Bronchial epithelial cell (primary cell): ENCODE measurements at regions not wholly inside any gene's neighbourhood (a gene's known extent, or its start where the extent isn't known, plus 50 kb on each side); places are given as distances from the start of the nearest gene placed in this dataset.

Experiments used
- DNase-seq: peaks from one replicate; pipeline ENCODE4 v3.0.0-alpha.2; 2010; ENCODE audit warnings: low read depth
- FAIRE-seq: peaks from 2 replicates; lab custom pipeline; 2011; peaks lifted over from hg19 to GRCh38; lab: Jason Lieb, UNC
- H3K27me3 ChIP-seq: 2 replicates; pipeline ENCODE4 v1.5.1; 2011; ENCODE audit warnings: low read length; ENCODE audit not compliant: control insufficient read depth, insufficient read depth
- H3K36me3 ChIP-seq: 2 replicates; pipeline ENCODE4 v1.5.1; 2011; ENCODE audit warnings: low read length; ENCODE audit not compliant: control insufficient read depth, insufficient read depth
- H3K4me3 ChIP-seq: 2 replicates; pipeline ENCODE4 v1.5.1; 2011; ENCODE audit warnings: mild to moderate bottlenecking, low read depth, low read length, control low read depth
- TF ChIP-seq, protein P1 (sequence below): IDR thresholded peaks from 2 replicates; pipeline ENCODE4 v1.5.1; 2011; ENCODE audit warnings: mild to moderate bottlenecking, moderate library complexity, low read length, control low read depth, inconsistent platforms; ENCODE audit not compliant: insufficient read depth, severe bottlenecking

DNA sequence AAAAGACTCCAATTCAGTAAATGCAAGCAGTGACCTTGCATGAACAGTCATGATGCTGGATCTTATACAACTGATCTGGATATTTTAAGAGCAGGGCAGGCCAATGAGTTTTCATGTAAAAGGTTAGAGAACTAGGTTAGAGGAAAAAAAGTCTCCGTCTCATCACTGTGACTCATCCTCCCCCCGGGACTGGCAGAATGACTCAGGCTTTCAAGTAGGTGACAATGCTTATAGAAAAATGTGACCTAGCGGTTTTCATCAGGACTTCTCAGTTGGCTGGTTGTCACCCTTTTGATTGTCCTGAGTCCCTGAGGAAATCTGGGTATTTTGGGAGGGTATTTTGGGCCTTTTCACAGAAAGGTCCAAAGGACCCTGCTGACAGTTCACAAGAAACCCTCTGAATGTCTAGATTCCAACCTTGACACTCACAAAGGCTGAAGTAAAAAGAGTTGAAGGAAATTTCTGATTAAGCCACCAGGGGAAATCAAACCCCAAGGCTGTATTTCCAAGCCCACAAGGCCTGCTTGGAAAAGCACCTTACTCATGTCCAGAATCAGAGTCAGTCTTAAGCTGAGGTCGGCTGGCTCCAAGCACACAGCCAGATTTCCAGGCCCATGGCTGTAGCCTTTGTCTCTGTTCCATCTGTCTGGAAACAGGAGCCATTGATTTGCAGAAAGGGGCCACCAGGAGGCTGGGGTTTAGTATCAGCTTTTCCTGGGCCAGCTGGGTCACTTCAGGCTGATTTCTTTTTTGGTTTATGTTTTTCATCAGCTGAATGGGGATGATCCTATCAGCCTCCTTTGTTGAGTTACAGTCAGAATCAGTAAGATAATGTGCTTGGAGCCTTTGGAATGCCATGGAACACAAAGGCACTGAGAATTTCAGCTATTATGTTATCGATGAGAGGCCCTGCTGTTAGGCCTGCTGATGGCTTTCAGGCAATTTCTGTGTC, 226.4 kb upstream of the HABP2 start:
- FAIRE-seq: no peak
- TF ChIP-seq, protein P1, sequence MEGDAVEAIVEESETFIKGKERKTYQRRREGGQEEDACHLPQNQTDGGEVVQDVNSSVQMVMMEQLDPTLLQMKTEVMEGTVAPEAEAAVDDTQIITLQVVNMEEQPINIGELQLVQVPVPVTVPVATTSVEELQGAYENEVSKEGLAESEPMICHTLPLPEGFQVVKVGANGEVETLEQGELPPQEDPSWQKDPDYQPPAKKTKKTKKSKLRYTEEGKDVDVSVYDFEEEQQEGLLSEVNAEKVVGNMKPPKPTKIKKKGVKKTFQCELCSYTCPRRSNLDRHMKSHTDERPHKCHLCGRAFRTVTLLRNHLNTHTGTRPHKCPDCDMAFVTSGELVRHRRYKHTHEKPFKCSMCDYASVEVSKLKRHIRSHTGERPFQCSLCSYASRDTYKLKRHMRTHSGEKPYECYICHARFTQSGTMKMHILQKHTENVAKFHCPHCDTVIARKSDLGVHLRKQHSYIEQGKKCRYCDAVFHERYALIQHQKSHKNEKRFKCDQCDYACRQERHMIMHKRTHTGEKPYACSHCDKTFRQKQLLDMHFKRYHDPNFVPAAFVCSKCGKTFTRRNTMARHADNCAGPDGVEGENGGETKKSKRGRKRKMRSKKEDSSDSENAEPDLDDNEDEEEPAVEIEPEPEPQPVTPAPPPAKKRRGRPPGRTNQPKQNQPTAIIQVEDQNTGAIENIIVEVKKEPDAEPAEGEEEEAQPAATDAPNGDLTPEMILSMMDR: no peak
- H3K4me3 ChIP-seq: no peak overlapping the region
- no peaks in the 10 kb centered on the region for H3K36me3 ChIP-seq
- peak; percentile 83 for DNase-seq
- no peaks in the 10 kb centered on the region for H3K27me3 ChIP-seq

DNA sequence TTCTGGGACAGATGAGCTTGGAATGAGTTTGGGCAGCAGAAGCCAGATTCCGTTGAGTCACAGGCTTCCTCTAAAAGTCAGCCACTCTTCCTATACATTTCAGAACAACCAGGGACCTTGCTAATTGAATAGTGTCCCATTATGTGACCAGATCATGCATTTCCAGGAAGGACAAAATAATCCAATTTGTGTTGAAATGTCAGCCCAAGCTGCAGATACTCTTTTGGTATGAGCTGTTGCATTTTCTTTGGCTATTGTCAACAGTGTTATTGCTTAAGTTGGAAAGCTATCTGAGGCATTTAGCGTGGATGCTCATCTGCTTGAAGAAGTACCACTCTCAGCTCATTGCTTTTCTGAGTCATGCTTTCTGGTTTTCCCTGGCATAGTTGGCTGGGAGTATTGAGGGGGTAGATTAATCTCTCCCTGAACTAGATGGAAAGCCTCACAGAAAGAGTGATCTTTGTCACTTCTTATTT, 223.7 kb upstream of the HABP2 start:
- peak; percentile 4 for DNase-seq
- H3K36me3 ChIP-seq: no peaks in the 10 kb centered on the region
- TF ChIP-seq, protein P1: no peak
- FAIRE-seq: no peak
- no peaks in the 10 kb centered on the region for H3K27me3 ChIP-seq
- no peak overlapping the region for H3K4me3 ChIP-seq

DNA sequence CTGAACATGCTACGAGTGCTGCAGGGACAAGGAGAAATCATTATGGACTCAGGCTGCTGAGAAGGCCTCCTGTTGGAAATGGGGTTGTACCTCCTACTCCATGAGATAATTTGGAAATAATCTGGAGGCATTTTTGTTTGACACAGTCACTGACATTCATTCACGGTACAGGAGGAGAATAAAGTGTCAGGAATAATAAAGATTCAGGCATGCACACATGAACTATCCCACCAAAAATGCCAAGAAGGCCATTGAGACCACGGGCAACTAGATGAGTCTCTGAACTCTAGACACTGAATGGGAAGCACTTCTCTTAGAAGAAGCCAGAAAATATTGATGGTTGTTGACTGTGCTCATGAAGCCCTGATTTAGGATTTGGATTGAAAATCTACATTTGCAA, 220.9 kb upstream of the HABP2 start:
- TF ChIP-seq, protein P1: no peak
- DNase-seq (no peak), FAIRE-seq (no peak)
- no peaks in the 10 kb centered on the region for H3K36me3 ChIP-seq
- H3K4me3 ChIP-seq: no peak overlapping the region
- H3K27me3 ChIP-seq: no peaks in the 10 kb centered on the region

DNA sequence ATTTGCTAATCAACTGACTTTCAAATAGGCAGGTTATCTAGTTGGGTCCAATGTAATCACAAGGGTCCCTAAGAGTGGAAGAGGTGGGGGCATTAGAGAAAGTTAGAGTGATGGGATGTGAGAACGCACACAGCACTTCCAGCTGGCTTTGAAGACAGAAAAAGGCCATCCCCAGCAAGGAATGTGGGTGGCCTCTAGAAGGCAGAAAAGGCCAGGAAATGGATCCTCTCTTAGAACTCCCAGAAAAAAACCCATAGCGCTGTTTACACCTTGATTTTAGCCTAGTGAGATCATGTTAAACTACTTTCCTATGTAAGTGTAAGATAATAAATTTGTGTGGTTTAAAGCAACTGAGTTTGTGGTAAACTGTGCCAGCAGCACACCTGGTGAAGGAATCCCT, 219.5 kb upstream of the HABP2 start:
- TF ChIP-seq, protein P1: no peak
- H3K27me3 ChIP-seq: no peaks in the 10 kb centered on the region
- DNase-seq (no peak), FAIRE-seq (no peak)
- H3K36me3 ChIP-seq: no peaks in the 10 kb centered on the region
- H3K4me3 ChIP-seq: no peak overlapping the region

DNA sequence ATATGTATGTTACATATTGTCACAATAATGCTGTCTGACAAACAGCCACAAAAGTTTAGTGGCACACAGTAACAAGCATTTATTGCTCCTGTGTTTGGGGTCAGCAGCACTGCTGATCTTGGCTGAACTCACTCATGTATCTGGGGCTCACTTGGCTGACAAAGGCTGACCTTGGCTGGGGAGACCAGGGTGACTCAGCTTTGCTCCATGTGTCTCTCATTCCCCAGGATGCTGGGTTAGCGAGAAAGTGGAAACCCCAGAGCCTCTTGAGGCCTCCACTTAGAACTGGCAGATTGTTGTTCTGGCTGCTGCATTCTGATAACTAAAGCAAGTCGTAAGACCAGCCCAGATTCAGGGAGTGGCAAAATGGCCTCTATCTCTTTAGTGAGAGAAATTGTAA, 217.3 kb upstream of the HABP2 start:
- Histone ChIP-seq H3K27me3 (no peaks in the 10 kb centered on the region), H3K36me3 (no peaks in the 10 kb centered on the region), H3K4me3 (no peak overlapping the region)
- FAIRE-seq (no peak), DNase-seq (no peak)
- TF ChIP-seq, protein P1: no peak
